GM18502 (cell line): ENCODE measurements at regions not wholly inside any gene's neighbourhood (a gene's known extent, or its start where the extent isn't known, plus 50 kb on each side); places are given as distances from the start of the nearest gene placed in this dataset.
"Not testable (repeated sequence)": the region's sequence is repeated elsewhere in the genome, so short reads cannot be mapped to it uniquely, and the experiment has no call there.

ENCODE experiments used
- ATAC-seq: cut with Tn5 transposase; IDR thresholded peaks from one replicate; pipeline ENCODE4 v1.9.1; 2021; ENCODE audit warnings: mild to moderate bottlenecking; ENCODE audit not compliant: unreplicated experiment, poor library complexity

DNA sequence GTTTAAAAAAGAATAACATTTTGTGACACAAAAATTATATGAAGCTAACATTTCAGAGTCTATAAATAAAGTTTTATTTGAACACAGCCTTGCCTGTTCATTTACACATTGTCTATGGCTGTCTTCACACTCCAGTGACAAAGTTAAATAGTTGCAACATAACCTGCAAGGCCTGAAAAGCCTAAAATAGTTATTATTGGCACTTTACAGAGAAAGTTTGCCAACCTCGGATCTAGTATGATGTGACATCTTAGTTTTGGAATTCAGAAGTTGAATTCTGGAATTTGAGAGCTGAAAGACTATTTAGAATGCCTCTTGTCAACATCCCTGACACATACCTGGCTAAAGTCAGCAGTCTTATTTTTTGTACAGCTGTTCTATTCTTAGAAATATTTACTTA is 68.3 kb downstream of the DYRK2 start:
- no peak for ATAC-seq

DNA sequence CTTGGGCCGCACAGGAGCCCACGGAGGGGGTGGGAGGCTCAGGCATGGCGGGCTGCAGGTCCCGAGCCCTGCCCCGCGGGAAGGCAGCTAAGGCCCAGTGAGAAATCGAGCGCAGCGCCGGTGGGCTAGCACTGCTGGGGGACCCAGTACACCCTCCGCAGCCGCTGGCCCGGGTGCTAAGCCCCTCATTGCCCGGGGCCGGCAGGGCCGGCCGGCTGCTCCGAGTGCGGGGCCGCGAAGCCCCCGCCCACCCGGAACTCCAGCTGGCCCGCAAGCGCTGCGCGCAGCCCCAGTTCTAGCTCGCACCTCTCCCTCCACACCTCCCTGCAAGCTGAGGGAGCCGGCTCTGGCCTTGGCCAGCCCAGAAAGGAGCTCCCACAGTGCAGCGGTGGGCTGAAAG is 70.8 kb downstream of the DYRK2 start:
- ATAC-seq = not testable (repeated sequence)

- no peak for ATAC-seq
These were observed 71.9 kb downstream of the DYRK2 start for GRCh38 chr12:67720351-67720856.

GRCh38 chr12:67721248-67721647 is 72.7 kb downstream of the DYRK2 start:
- ATAC-seq = no peak

- no peak for ATAC-seq
These were observed 73.8 kb downstream of the DYRK2 start for GRCh38 chr12:67722296-67722695.

DNA sequence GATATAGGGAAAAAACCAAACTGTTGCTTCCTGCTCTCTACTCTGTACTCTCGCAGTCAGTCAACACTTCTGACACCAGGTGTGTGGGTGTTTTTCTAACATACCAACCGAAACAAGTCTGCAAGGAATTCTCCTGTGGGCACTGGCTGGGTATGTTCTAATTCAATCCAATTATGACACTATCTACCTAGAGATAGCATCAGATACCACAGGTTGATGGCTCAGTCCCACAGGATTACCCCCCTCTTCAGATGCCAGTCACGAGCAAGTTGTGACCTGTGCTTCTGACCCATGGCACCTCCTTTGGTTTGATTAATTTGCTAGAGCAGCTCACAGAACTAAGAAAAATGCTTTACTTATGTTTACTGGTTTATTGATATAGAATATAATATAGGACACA is 78.3 kb downstream of the DYRK2 start:
- ATAC-seq = no peak

GRCh38 chr12:67727702-67728666 is 79.4 kb downstream of the DYRK2 start:
- no peak for ATAC-seq

DNA sequence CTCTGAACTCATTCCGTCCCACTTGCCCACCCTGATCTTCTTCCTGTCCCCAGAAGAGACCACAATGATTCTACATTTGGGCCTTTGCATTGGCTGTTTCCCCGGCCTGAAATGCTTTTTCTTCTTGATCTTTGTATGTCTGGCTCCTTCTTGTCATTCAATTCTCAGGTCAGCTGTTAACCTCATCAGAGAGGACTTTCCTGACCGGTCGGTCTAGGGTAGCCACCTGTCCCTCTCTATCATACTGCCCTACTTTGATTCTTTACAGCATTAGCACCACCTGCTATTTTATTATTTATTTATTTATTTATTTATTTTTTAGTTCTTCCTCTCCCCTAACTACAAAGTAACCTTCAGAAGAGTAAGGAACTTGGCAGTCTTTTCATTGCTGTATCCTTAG is 84.3 kb downstream of the DYRK2 start:
- ATAC-seq = no peak

GRCh38 chr12:67735868-67736267 is 87.3 kb downstream of the DYRK2 start:
- no peak for ATAC-seq

GRCh38 chr12:67740711-67741110 is 92.2 kb downstream of the DYRK2 start:
- no peak for ATAC-seq

DNA sequence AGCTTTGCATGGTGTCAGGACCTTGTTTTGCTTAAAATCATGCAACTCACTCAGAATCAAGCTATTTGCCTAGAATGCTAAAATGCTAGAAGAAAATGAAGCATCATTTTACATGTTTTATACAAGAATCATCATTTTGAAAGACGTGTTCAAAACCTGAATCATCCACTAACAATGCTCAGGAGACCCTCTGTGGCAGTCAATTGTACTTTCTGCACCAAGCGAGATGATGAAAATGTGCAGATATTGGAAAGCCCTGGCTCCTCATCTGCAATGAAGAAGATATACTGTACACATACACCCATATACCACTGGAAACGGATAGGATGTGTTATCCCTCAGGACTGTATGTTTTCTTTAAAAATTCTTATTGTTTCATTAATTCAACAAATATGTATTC is 92.7 kb downstream of the DYRK2 start:
- ATAC-seq = no peak

GRCh38 chr12:67742461-67742860 is 93.9 kb downstream of the DYRK2 start:
- no peak for ATAC-seq

DNA sequence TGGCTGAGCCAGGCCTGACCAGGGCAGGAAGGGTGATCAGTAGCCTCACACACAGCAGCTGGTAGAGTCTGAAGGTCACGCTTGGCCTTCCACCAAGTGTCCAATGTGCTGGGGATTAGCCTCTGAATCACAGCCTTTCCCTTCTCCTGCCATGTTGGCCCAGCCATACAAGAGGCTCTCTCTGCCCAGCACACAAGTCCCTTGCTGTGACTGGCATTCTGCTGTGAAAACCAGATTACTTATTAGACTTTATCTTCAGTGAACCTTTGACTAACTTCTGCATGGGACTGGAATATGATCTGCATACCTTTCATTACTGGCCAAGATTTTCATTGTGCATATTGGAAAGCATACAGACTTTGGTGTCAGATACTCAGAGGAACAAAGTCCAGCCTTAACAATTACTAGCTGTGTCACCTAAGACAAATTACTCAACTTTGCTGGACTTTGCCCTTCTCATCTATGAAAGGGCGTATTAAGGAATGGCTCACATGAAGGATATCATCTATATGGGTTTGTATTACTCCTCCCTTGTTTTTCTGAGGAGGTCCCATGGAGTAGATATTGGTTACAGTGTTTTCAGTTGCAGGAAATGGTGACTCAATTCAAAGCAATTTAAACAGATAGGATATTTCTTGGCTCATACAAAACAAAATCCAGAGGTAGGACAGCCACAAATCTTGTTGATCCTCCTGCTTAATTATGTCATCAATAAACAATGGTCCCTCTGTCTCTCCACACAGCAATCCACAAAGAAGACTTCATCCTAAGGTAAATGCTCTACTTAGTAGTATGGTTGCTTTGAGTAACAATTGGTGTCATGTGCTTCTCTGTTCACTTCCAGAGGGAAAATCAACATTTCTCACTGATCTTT is 99.6 kb downstream of the DYRK2 start:
- ATAC-seq = no peak

GRCh38 chr12:67748743-67749040 is 100.1 kb downstream of the DYRK2 start:
- ATAC-seq = no peak

GRCh38 chr12:67750513-67751183 is 102.1 kb downstream of the DYRK2 start:
- ATAC-seq = no peak

DNA sequence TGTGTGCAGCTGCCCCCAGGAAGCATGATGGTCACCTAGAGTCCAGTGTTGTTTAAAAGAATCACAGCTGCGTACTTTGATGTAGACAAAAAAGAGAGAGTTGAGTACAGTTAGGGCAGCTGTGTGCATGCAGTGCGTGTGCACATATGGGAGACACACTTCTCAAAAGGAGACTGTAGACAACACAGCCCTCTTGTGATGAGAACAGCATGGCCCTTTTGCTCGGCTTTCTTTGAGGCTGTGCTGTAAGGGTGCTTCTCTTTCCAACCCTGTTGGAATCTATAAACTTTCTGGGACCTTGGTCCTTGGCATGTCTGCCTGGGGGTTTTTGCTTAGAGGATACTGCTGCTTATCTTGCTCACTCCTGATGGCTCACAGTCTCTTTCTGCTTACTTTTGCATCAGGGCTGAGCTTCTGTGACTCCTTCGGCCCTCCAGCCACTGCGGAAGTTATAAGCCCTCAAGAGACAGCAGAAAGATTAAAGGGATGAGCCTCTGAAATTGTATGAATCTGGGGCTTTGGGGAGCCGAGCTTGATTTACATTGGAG is 102.9 kb downstream of the DYRK2 start:
- ATAC-seq = no peak

GRCh38 chr12:67752226-67752732 is 103.7 kb downstream of the DYRK2 start:
- ATAC-seq = no peak

DNA sequence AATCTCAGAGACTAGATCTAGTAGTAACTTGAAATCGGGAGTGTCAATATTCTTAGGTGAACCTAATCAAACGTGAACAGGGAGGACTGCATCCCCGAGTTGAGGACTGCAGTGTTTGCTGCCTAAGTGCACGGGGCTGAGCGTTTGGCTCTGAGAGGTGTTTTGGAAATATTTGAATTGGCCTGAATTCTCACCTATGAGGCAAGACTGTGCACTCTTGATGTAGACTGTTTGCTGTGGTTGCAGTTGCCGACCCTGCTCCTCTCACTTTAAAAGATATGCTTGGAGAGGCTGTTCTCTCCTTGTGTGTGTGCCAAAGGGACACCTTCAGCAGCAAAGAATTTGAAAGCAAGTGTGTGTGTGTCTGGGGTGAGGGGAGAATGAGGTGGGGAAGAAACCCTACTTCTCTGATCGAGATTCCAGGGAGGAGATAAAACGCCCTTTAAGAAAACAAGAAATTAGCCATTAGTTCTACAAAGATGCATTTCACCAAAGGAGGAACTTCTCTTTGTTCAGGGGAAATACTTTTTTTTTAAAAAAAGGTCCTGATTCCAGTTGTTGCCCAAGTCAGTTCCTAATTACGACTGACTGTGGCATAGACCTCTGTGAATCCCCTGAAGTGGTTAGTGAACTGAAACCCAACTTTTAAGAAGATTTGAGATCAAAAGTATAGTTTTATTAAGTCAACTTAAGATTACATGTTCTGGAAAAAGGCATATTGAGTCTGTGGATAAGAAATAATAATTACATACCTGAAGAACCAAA is 106.6 kb downstream of the DYRK2 start:
- no peak for ATAC-seq

- ATAC-seq = peak; percentile 21
These were observed 109.1 kb downstream of the DYRK2 start for GRCh38 chr12:67757651-67758050.
